ENCODE measurements at regions not wholly inside any gene's neighbourhood (a gene's known extent, or its start where the extent isn't known, plus 50 kb on each side); places are given as distances from the start of the nearest gene placed in this dataset.
"Not testable (repeated sequence)": the region's sequence is repeated elsewhere in the genome, so short reads cannot be mapped to it uniquely, and the experiment has no call there.

DNA sequence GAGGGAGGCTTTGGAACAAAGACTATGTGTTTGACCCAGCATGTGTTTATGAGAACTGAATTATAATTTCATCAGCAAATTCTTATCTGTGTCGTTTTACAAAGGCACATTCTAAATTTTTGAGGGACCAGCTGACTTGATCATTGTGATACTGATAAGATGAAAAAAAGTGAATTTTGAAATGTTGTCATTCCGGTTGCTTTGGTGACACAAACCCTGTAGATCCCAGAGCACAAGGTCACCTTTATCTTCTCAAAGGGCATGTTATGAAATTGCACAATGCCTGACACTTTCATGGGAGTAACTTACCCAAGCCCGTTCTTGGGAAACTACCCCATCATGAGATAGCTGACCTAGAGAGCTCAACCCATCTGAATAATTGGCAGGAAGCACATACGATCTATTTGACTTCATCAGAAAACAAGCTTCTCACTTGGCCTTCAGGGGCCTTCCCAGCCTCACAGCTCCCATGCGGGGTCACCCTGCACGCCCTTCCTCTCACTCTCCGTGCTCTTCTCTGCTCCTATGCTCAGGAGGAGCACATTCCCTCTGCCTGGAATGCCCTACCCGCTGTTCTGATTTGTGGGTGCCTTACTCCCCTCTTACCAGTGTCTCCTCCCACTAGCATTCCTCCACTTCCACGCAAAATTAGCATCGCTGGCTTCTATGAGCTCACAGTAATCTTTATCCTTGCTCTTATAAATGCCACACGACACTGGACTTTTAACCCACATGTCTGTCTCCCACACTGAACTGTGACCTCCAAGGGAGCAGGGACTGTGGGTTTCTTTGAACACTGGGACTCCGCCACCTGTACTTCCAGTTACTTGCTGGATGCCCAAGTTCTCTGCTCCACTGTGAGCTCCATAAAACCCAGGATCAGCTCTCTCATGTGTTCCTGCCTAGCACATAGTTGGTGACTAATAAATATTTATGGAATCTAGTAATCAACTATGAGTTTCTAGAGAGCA lies 555.8 kb upstream of the ID2 start:
- 77 to 85% (median 80%) methylated on average over 12 of the region's 12 CpGs for WGBS, 5 donors

DNA sequence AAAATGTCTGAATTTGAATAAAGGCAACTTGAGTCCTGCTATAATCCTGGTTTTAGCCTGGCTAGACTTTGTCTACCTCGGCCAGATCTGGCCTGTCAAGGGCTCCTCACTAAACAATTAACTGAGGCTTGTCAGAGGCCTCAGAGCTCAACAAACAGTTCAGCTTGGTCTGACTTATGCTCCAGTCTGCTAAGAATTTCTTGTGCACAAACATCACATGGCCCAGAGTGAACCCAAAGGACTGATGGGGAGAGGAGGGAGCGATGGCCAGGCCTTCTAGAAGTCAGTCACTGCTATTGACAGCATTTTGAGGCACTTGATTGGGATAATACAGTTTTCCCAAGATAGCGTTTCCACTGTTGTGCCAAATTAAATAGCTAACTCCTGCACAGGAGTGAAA lies 555.1 kb upstream of the ID2 start:
- TF ChIP-seq POLR2AphosphoS5 (IDR thresholded peaks at IDR 0.05) (no peak), POLR2A (IDR thresholded peaks at IDR 0.05) (no peak), EP300 (IDR thresholded peaks at IDR 0.05) (no peak)
- TF ChIP-seq, protein P1, sequence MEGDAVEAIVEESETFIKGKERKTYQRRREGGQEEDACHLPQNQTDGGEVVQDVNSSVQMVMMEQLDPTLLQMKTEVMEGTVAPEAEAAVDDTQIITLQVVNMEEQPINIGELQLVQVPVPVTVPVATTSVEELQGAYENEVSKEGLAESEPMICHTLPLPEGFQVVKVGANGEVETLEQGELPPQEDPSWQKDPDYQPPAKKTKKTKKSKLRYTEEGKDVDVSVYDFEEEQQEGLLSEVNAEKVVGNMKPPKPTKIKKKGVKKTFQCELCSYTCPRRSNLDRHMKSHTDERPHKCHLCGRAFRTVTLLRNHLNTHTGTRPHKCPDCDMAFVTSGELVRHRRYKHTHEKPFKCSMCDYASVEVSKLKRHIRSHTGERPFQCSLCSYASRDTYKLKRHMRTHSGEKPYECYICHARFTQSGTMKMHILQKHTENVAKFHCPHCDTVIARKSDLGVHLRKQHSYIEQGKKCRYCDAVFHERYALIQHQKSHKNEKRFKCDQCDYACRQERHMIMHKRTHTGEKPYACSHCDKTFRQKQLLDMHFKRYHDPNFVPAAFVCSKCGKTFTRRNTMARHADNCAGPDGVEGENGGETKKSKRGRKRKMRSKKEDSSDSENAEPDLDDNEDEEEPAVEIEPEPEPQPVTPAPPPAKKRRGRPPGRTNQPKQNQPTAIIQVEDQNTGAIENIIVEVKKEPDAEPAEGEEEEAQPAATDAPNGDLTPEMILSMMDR (IDR thresholded peaks at IDR 0.05), result no peak
- H3K27ac ChIP-seq, result no peak overlapping the region
- no peak for DNase-seq

More for the DNA sequence above, 555.8 kb upstream of the ID2 start:
- no peaks in the 10 kb centered on the region for H3K4me1 ChIP-seq
- H3K4me3 ChIP-seq, result no peak overlapping the region
- intact Hi-C loops (cut with DNase I; ENCODE audit: low total_unique reads), result no loop called here
- peaks cover 0 to 4% (median 0%) of the 10 kb centered on the region in 3 donors for H3K27me3 ChIP-seq
- H3K27ac ChIP-seq, result no peak overlapping the region
- DNase-seq, result peak in 1 of 2 donors; percentile 38
- no peaks in the 10 kb centered on the region for H3K36me3 ChIP-seq
- H3K9me3 ChIP-seq, result no peaks in the 10 kb centered on the region
- TF ChIP-seq EP300 (IDR thresholded peaks at IDR 0.05) (no peak), POLR2A (IDR thresholded peaks at IDR 0.05) (no peak), POLR2AphosphoS5 (IDR thresholded peaks at IDR 0.05) (no peak)
- TF ChIP-seq, protein P1 (IDR thresholded peaks at IDR 0.05), result no peak

GRCh38 chr2:8131423-8131822 lies 550.4 kb upstream of the ID2 start:
- H3K4me3 ChIP-seq; intact Hi-C loops (cut with DNase I; ENCODE audit: low total_unique reads); H3K36me3 ChIP-seq: not testable (repeated sequence)

More for the DNA sequence above, 555.1 kb upstream of the ID2 start:
- no peaks in the 10 kb centered on the region for H3K9me3 ChIP-seq
- no peak overlapping the region for H3K4me3 ChIP-seq
- no peaks in the 10 kb centered on the region for H3K27me3 ChIP-seq
- WGBS, 5 donors, result 89 to 98% (median 93%) methylated on average over 3 of the region's 3 CpGs
- H3K36me3 ChIP-seq, result no peaks in the 10 kb centered on the region
- intact Hi-C loops (cut with DNase I; ENCODE audit: low total_unique reads), result no loop called here
- H3K4me1 ChIP-seq, result no peaks in the 10 kb centered on the region

GRCh38 chr2:8132351-8132831 lies 549.5 kb upstream of the ID2 start:
- no peak overlapping the region for H3K27ac ChIP-seq
- no peaks in the 10 kb centered on the region for H3K9me3 ChIP-seq
- intact Hi-C loops (cut with DNase I; ENCODE audit: low total_unique reads), result no loop called here
- no peaks in the 10 kb centered on the region for H3K27me3 ChIP-seq
- H3K4me3 ChIP-seq, result no peak overlapping the region
- DNase-seq, result peak in 1 of 2 donors; percentile 50
- H3K4me1 ChIP-seq, result peaks cover 0 to 8% (median 4%) of the 10 kb centered on the region in 4 donors
- no peak for TF ChIP-seq POLR2A (IDR thresholded peaks at IDR 0.05)
- TF ChIP-seq EP300 (IDR thresholded peaks at IDR 0.05), result no peak
- no peak for TF ChIP-seq POLR2AphosphoS5 (IDR thresholded peaks at IDR 0.05)
- TF ChIP-seq, protein P1 (IDR thresholded peaks at IDR 0.05), result no peak
- no peaks in the 10 kb centered on the region for H3K36me3 ChIP-seq
- 68 to 86% (median 78%) methylated on average over 8 to 14 of the region's 14 CpGs for WGBS, 5 donors

More at GRCh38 chr2:8131423-8131822, 550.4 kb upstream of the ID2 start:
- DNase-seq, H3K27me3 ChIP-seq, H3K9me3 ChIP-seq, H3K4me1 ChIP-seq, H3K27ac ChIP-seq: not testable (repeated sequence)
- WGBS, 5 donors, result 89 to 98% (median 91%) methylated on average over 3 to 5 of the region's 5 CpGs
